ENCODE measurements at regions not wholly inside any gene's neighbourhood (a gene's known extent, or its start where the extent isn't known, plus 50 kb on each side); places are given as distances from the start of the nearest gene placed in this dataset.

- peaks cover 2% of the 10 kb centered on the region for H3K27me3 ChIP-seq (ENCODE audit: insufficient read depth, poor library complexity, severe bottlenecking)
- TF ChIP-seq POLR2AphosphoS5 (IDR thresholded peaks at IDR 0.05; ENCODE audit: low read depth) (no peak), SPI1 (IDR thresholded peaks at IDR 0.05; ENCODE audit: borderline replicate concordance, low read depth) (no peak)
- no peak overlapping the region for H3K4me3 ChIP-seq (replicated peaks; ENCODE audit: insufficient read depth, low read length)
- DNase-seq (ENCODE audit: low read depth in 1 of 2, low spot score in 1 of 2), result no peak
- H3K27ac ChIP-seq (replicated peaks), result no peak overlapping the region
Measured at GRCh38 chr22:47237890-47238480, 475.5 kb downstream of the TBC1D22A start.

GRCh38 chr22:47236718-47237117, 474.3 kb downstream of the TBC1D22A start:
- Histone ChIP-seq H3K4me3 (replicated peaks; ENCODE audit: insufficient read depth, low read length) (no peak overlapping the region), H3K27me3 (ENCODE audit: insufficient read depth, poor library complexity, severe bottlenecking) (peaks cover 2% of the 10 kb centered on the region), H3K27ac (replicated peaks) (no peak overlapping the region)
- no peak for DNase-seq (ENCODE audit: low read depth in 1 of 2, low spot score in 1 of 2)
- TF ChIP-seq SPI1 (IDR thresholded peaks at IDR 0.05; ENCODE audit: borderline replicate concordance, low read depth) (no peak), CTCF (IDR thresholded peaks at IDR 0.05; ENCODE audit: insufficient read depth, low read length) (no peak), REST (IDR thresholded peaks at IDR 0.05; ENCODE audit: insufficient replicate concordance, low read depth) (no peak), GABPA (IDR thresholded peaks at IDR 0.05; ENCODE audit: low read depth) (no peak), POLR2AphosphoS5 (IDR thresholded peaks at IDR 0.05; ENCODE audit: low read depth) (no peak)

GRCh38 chr22:47236161-47236560, 473.7 kb downstream of the TBC1D22A start:
- Histone ChIP-seq H3K4me3 (replicated peaks; ENCODE audit: insufficient read depth, low read length) (no peak overlapping the region), H3K27me3 (ENCODE audit: insufficient read depth, poor library complexity, severe bottlenecking) (peaks cover under 1% of the 10 kb centered on the region), H3K27ac (replicated peaks) (no peak overlapping the region)
- no peak for TF ChIP-seq SPI1 (IDR thresholded peaks at IDR 0.05; ENCODE audit: borderline replicate concordance, low read depth)
- no peak for TF ChIP-seq REST (IDR thresholded peaks at IDR 0.05; ENCODE audit: insufficient replicate concordance, low read depth)
- no peak for TF ChIP-seq CTCF (IDR thresholded peaks at IDR 0.05; ENCODE audit: insufficient read depth, low read length)
- no peak for DNase-seq (ENCODE audit: low read depth in 1 of 2, low spot score in 1 of 2)

GRCh38 chr22:47233316-47234243, 471.1 kb downstream of the TBC1D22A start:
- H3K4me3 ChIP-seq (replicated peaks; ENCODE audit: insufficient read depth, low read length), result no peak overlapping the region
- no peak for TF ChIP-seq REST (IDR thresholded peaks at IDR 0.05; ENCODE audit: insufficient replicate concordance, low read depth)
- no peak for TF ChIP-seq CTCF (IDR thresholded peaks at IDR 0.05; ENCODE audit: insufficient read depth, low read length)
- no peak for TF ChIP-seq POLR2AphosphoS5 (IDR thresholded peaks at IDR 0.05; ENCODE audit: low read depth)
- no peak for TF ChIP-seq SPI1 (IDR thresholded peaks at IDR 0.05; ENCODE audit: borderline replicate concordance, low read depth)
- no peak overlapping the region for H3K27ac ChIP-seq (replicated peaks)
- no peak for DNase-seq (ENCODE audit: low read depth in 1 of 2, low spot score in 1 of 2)
- H3K27me3 ChIP-seq (ENCODE audit: insufficient read depth, poor library complexity, severe bottlenecking), result no peaks in the 10 kb centered on the region

Data from HL-60 (cell line).